ENCODE measurements at regions not wholly inside any gene's neighbourhood (a gene's known extent, or its start where the extent isn't known, plus 50 kb on each side); places are given as distances from the start of the nearest gene placed in this dataset.

DNA sequence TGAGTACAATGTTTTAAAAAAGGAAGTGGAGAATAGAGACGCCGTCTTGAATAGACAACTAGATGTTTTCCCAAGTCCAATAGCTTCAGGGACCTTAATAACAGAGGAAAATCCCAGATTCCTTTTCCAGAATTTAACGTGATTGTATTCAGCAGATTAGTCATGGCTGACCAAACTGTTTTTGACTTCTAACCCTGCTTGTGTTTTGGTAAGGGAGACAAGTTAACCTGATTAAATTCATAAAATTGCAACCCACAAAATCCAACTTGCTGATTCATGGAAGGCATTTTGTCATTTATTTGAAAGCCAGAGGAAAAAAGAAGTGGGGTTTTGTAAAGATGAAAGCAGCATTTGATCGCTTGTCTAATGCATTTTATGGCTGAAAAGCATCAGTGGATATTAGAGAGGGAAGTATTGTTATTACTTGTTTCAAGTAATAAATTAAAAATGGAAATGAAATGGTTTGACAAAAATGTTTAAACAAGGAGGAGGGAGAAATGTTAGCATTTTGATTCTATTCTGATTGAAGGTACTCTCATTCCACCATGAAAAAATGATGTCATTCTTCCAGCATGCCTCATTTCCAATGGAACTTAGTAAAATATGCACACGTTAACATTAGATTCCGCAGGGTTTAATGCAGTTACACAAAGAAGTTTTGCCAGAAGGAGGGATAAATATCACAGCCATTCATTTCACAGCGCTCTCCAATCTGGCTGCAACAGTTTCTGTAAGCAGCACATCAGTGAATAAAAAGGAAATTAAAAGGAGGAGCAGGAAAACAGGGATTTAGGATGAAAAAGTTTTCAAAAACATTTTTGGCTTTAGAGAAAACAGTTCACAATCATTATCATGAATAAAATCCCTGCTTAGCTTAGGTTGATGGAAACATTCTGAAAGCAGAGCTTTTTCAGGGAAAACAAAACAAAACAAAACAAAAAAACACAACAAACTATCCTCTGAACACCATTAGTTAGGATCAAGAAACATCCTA, 314.7 kb downstream of the PRR16 start:
- no peaks in the 10 kb centered on the region for H3K27me3 ChIP-seq (ENCODE audit: insufficient read depth, low read length, poor library complexity)
- no peaks in the 10 kb centered on the region for H3K9me3 ChIP-seq (ENCODE audit: insufficient read depth, low read length, severe bottlenecking)
- H3K36me3 ChIP-seq (ENCODE audit: insufficient read depth, low read length) = no peaks in the 10 kb centered on the region
- ATAC-seq (ENCODE audit: insufficient read depth, low read depth) (no peak), DNase-seq (no peak)
- H3K4me2 ChIP-seq (ENCODE audit: insufficient read depth, low read length) = no peak overlapping the region
- H4K20me1 ChIP-seq (ENCODE audit: insufficient read depth, low read length) = no peaks in the 10 kb centered on the region
- H3K79me2 ChIP-seq (ENCODE audit: insufficient read depth, low read length) = no peaks in the 10 kb centered on the region
- H3K4me3 ChIP-seq (ENCODE audit: low read depth in 1 of 2, low read length in 2 of 2) = no peak overlapping the region
- no peak overlapping the region for H3K27ac ChIP-seq (ENCODE audit: low read length)
- TF ChIP-seq EZH2 (IDR thresholded peaks at IDR 0.05; ENCODE audit: borderline replicate concordance, low read depth, low read length, severe bottlenecking) = no peak
- TF ChIP-seq, protein P1, sequence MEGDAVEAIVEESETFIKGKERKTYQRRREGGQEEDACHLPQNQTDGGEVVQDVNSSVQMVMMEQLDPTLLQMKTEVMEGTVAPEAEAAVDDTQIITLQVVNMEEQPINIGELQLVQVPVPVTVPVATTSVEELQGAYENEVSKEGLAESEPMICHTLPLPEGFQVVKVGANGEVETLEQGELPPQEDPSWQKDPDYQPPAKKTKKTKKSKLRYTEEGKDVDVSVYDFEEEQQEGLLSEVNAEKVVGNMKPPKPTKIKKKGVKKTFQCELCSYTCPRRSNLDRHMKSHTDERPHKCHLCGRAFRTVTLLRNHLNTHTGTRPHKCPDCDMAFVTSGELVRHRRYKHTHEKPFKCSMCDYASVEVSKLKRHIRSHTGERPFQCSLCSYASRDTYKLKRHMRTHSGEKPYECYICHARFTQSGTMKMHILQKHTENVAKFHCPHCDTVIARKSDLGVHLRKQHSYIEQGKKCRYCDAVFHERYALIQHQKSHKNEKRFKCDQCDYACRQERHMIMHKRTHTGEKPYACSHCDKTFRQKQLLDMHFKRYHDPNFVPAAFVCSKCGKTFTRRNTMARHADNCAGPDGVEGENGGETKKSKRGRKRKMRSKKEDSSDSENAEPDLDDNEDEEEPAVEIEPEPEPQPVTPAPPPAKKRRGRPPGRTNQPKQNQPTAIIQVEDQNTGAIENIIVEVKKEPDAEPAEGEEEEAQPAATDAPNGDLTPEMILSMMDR (IDR thresholded peaks at IDR 0.05; ENCODE audit: borderline replicate concordance, extremely low read depth, low read length, poor library complexity, severe bottlenecking) = no peak
- no peaks in the 10 kb centered on the region for H3K4me1 ChIP-seq (ENCODE audit: insufficient read depth, low read length)
- no peak overlapping the region for H2AFZ ChIP-seq (ENCODE audit: low read depth, low read length)
- no peak overlapping the region for H3K9ac ChIP-seq (ENCODE audit: low read depth, low read length)

DNA sequence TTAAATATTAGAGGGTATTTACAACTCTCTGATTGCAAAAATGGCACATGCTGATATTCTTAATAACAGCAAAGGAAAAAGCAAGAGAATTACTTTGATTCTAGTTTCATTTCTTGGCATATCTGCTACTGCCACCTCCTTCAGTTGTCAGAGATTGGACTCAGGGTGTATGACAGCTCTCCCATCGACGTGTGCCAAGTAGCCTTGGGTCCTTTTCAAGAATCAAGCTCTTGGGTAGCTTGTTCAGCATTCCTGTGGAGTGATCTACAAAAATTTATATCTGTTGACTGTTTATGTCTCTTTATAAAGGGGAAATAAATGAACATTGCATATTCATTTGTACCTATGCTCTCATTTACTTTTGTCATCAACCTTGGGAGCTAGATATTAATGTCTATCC, 315.6 kb downstream of the PRR16 start:
- DNase-seq (no peak), ATAC-seq (ENCODE audit: insufficient read depth, low read depth) (no peak)
- H3K36me3 ChIP-seq (ENCODE audit: insufficient read depth, low read length) = no peaks in the 10 kb centered on the region
- no peak overlapping the region for H2AFZ ChIP-seq (ENCODE audit: low read depth, low read length)
- H3K4me2 ChIP-seq (ENCODE audit: insufficient read depth, low read length) = no peak overlapping the region
- H3K4me1 ChIP-seq (ENCODE audit: insufficient read depth, low read length) = no peaks in the 10 kb centered on the region
- no peak overlapping the region for H3K4me3 ChIP-seq (ENCODE audit: low read depth in 1 of 2, low read length in 2 of 2)
- H3K9ac ChIP-seq (ENCODE audit: low read depth, low read length) = no peak overlapping the region
- H3K9me3 ChIP-seq (ENCODE audit: insufficient read depth, low read length, severe bottlenecking) = no peaks in the 10 kb centered on the region
- H3K27ac ChIP-seq (ENCODE audit: low read length) = no peak overlapping the region
- TF ChIP-seq, protein P1 (IDR thresholded peaks at IDR 0.05; ENCODE audit: borderline replicate concordance, extremely low read depth, low read length, poor library complexity, severe bottlenecking) = no peak
- no peak for TF ChIP-seq EZH2 (IDR thresholded peaks at IDR 0.05; ENCODE audit: borderline replicate concordance, low read depth, low read length, severe bottlenecking)
- no peaks in the 10 kb centered on the region for H4K20me1 ChIP-seq (ENCODE audit: insufficient read depth, low read length)
- no peaks in the 10 kb centered on the region for H3K79me2 ChIP-seq (ENCODE audit: insufficient read depth, low read length)
- H3K27me3 ChIP-seq (ENCODE audit: insufficient read depth, low read length, poor library complexity) = no peaks in the 10 kb centered on the region

DNA sequence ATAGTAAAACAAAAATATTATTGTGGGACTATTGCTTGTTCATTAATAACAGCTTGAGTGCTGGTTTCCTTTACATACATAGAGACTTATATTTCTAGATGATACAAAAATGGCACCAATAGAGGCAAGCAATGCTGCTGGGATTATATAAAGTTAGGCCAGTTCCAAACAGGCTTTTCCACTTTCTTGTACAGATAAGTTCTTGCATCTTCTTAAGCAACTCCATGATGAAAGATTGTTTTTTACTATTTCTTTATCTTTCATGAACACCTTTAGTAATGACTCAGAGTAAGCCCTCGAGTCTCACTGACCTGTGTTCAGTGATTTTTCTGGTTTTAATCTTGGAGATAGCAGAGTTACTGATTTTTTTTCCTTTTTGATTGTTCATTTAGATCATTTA, 324.4 kb downstream of the PRR16 start:
- no peak for DNase-seq
- Histone ChIP-seq H3K79me2 (ENCODE audit: insufficient read depth, low read length) (no peaks in the 10 kb centered on the region), H3K4me1 (ENCODE audit: insufficient read depth, low read length) (peaks cover 2% of the 10 kb centered on the region), H3K4me2 (ENCODE audit: insufficient read depth, low read length) (no peak overlapping the region), H3K27me3 (ENCODE audit: insufficient read depth, low read length, poor library complexity) (no peaks in the 10 kb centered on the region), H2AFZ (ENCODE audit: low read depth, low read length) (no peak overlapping the region), H3K9ac (ENCODE audit: low read depth, low read length) (no peak overlapping the region), H3K9me3 (ENCODE audit: insufficient read depth, low read length, severe bottlenecking) (no peaks in the 10 kb centered on the region), H4K20me1 (ENCODE audit: insufficient read depth, low read length) (no peaks in the 10 kb centered on the region), H3K27ac (ENCODE audit: low read length) (no peak overlapping the region), H3K36me3 (ENCODE audit: insufficient read depth, low read length) (no peaks in the 10 kb centered on the region), H3K4me3 (ENCODE audit: low read depth in 1 of 2, low read length in 2 of 2) (no peak overlapping the region)
- TF ChIP-seq, protein P1 (IDR thresholded peaks at IDR 0.05; ENCODE audit: borderline replicate concordance, extremely low read depth, low read length, poor library complexity, severe bottlenecking) = no peak
- no peak for TF ChIP-seq EZH2 (IDR thresholded peaks at IDR 0.05; ENCODE audit: borderline replicate concordance, low read depth, low read length, severe bottlenecking)
- no peak for ATAC-seq (ENCODE audit: insufficient read depth, low read depth)
